ENCODE measurements at regions not wholly inside any gene's neighbourhood (a gene's known extent, or its start where the extent isn't known, plus 50 kb on each side); places are given as distances from the start of the nearest gene placed in this dataset.

- no peak for ATAC-seq
- H3K27me3 ChIP-seq (ENCODE audit: low read depth), result no peaks in the 10 kb centered on the region
- TF ChIP-seq, protein P1, sequence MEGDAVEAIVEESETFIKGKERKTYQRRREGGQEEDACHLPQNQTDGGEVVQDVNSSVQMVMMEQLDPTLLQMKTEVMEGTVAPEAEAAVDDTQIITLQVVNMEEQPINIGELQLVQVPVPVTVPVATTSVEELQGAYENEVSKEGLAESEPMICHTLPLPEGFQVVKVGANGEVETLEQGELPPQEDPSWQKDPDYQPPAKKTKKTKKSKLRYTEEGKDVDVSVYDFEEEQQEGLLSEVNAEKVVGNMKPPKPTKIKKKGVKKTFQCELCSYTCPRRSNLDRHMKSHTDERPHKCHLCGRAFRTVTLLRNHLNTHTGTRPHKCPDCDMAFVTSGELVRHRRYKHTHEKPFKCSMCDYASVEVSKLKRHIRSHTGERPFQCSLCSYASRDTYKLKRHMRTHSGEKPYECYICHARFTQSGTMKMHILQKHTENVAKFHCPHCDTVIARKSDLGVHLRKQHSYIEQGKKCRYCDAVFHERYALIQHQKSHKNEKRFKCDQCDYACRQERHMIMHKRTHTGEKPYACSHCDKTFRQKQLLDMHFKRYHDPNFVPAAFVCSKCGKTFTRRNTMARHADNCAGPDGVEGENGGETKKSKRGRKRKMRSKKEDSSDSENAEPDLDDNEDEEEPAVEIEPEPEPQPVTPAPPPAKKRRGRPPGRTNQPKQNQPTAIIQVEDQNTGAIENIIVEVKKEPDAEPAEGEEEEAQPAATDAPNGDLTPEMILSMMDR (IDR thresholded peaks at IDR 0.05), result no peak
- DNase-seq, result no peak
- intact Hi-C loops (cut with DNase I), result no loop called here
- H3K9me3 ChIP-seq, result peaks cover 7% of the 10 kb centered on the region
- H3K27ac ChIP-seq, result no peak overlapping the region
- no peaks in the 10 kb centered on the region for H3K4me1 ChIP-seq
- no peaks in the 10 kb centered on the region for H3K36me3 ChIP-seq
- H3K4me3 ChIP-seq, result no peak overlapping the region
Measured at GRCh38 chr7:112638675-112639400, 151.4 kb downstream of the TMEM168 start.

DNA sequence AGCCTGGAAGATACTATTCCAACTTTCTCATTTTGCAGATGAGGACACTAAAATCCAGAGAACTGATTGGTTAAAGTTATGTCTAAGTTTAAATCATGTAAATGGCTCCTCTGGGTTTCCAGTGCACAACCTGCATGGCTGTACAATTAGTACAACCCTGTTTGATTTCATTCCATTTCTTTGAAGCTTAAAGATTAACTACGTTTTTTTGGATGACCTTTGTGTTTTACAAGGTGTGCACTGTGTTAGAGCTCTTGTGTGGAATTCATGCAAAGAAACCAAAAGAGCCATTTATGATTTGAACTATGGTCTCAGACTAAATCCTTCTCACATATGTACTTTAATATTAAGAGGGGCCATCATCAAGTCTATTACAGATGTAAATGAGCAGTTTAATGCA, 149.5 kb downstream of the TMEM168 start:
- H3K36me3 ChIP-seq, result no peaks in the 10 kb centered on the region
- peaks cover 7% of the 10 kb centered on the region for H3K9me3 ChIP-seq
- H3K27ac ChIP-seq, result no peak overlapping the region
- TF ChIP-seq, protein P1 (IDR thresholded peaks at IDR 0.05), result no peak
- ATAC-seq (no peak), DNase-seq (no peak)
- no peaks in the 10 kb centered on the region for H3K27me3 ChIP-seq (ENCODE audit: low read depth)
- intact Hi-C loops (cut with DNase I), result no loop called here
- H3K4me3 ChIP-seq, result no peak overlapping the region
- H3K4me1 ChIP-seq, result no peaks in the 10 kb centered on the region

DNA sequence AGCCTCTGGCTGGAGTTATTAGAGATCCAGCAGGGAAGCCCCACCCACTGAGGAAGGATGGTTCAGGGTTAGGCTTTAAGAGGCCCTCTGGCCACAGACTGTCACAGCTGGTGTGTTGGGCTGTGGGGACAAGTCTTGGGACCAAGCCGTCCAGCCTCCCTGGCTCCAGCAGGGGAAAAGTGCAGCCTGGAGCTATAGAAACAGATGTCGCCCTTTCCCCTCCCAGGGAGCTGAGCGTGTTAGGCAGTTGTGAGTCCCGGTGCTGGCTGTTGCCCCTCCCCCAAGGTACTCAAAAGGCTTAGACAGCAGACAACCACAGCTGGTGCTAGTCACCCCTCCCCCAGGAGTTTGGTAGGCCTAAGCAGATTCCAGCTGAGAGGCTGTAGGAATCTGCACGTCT, 143.4 kb downstream of the TMEM168 start:
- intact Hi-C loops (cut with DNase I), result no loop called here
- ATAC-seq, result no peak
- no peaks in the 10 kb centered on the region for H3K4me1 ChIP-seq
- DNase-seq, result no peak
- peaks cover 6% of the 10 kb centered on the region for H3K9me3 ChIP-seq
- TF ChIP-seq, protein P1 (IDR thresholded peaks at IDR 0.05), result no peak
- H3K27me3 ChIP-seq (ENCODE audit: low read depth), result no peaks in the 10 kb centered on the region
- H3K4me3 ChIP-seq, result no peak overlapping the region
- no peak overlapping the region for H3K27ac ChIP-seq
- H3K36me3 ChIP-seq, result no peaks in the 10 kb centered on the region

GRCh38 chr7:112648781-112649180, 141.4 kb downstream of the TMEM168 start:
- Histone ChIP-seq H3K27me3 (ENCODE audit: low read depth) (no peaks in the 10 kb centered on the region), H3K9me3 (no peaks in the 10 kb centered on the region), H3K4me1 (no peaks in the 10 kb centered on the region), H3K4me3 (no peak overlapping the region), H3K27ac (no peak overlapping the region), H3K36me3 (no peaks in the 10 kb centered on the region)
- DNase-seq, result no peak
- TF ChIP-seq, protein P1 (IDR thresholded peaks at IDR 0.05), result no peak
- intact Hi-C loops (cut with DNase I), result no loop called here
- ATAC-seq, result no peak

DNA sequence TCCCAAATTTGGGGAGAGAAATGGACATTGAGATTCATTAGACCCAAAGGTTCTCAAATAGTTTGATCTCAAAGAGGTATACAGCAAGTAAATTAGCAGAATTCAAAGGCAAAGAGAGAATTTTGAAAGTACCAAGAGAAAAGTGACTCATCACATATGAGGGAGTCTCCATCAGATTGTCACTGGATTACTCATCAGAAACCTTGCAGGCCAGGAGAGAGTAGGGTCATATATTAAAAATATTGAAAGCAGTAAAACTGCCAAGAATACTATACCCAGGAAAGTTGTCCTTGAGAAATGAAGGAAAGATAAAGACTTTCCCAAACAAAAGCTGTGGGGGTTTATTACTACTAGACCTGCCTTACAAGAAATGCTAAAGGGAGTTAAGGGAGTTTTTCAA, 140.6 kb downstream of the TMEM168 start:
- no peaks in the 10 kb centered on the region for H3K36me3 ChIP-seq
- DNase-seq (no peak), ATAC-seq (no peak)
- H3K9me3 ChIP-seq, result no peaks in the 10 kb centered on the region
- intact Hi-C loops (cut with DNase I), result no loop called here
- no peak overlapping the region for H3K27ac ChIP-seq
- TF ChIP-seq, protein P1 (IDR thresholded peaks at IDR 0.05), result no peak
- H3K4me3 ChIP-seq, result no peak overlapping the region
- H3K27me3 ChIP-seq (ENCODE audit: low read depth), result no peaks in the 10 kb centered on the region
- no peaks in the 10 kb centered on the region for H3K4me1 ChIP-seq

Data from lower lobe of right lung (tissue), 2 donors.